Cardiac muscle cell (in vitro differentiated cells and primary cell): ENCODE measurements at regions not wholly inside any gene's neighbourhood (a gene's known extent, or its start where the extent isn't known, plus 50 kb on each side); places are given as distances from the start of the nearest gene placed in this dataset.

ENCODE experiments used
- DNase-seq, 2 donors: peaks; one replicate each; pipeline versions ENCODE4 v3.0.0 to v3.0.0-alpha.2; 2010 to 2017; ENCODE audit warnings: low read depth in 1 of 2, low spot score in 1 of 2
- H3K27ac ChIP-seq: fragments of 200-600 bp; sonication (generic); 2 replicates; pipeline ENCODE4 v1.5.1; 2016
- H3K27me3 ChIP-seq: fragments of 200-600 bp; sonication (generic); 2 replicates; pipeline ENCODE4 v1.6.0; 2016; ENCODE audit warnings: control low read depth
- H3K36me3 ChIP-seq: fragments of 200-600 bp; sonication (generic); 2 replicates; pipeline ENCODE4 v1.5.1; 2016; ENCODE audit warnings: control low read depth
- H3K4me1 ChIP-seq: fragments of 200-600 bp; sonication (generic); 2 replicates; pipeline ENCODE4 v1.8.1; 2017; ENCODE audit warnings: low read depth, mild to moderate bottlenecking, mixed run types
- H3K4me3 ChIP-seq: fragments of 200-600 bp; sonication (generic); 2 replicates; pipeline ENCODE4 v1.5.1; 2016; ENCODE audit warnings: mild to moderate bottlenecking
- H3K9me3 ChIP-seq: fragments of 200-600 bp; sonication (generic); 2 replicates; pipeline ENCODE4 v1.5.1; 2017; ENCODE audit warnings: low read depth, mild to moderate bottlenecking, control low read depth
- CTCF ChIP-seq: IDR thresholded peaks from 2 replicates; pipeline ENCODE4 v1.5.1; 2012; ENCODE audit warnings: low read depth, mild to moderate bottlenecking, low read length

- Histone ChIP-seq H3K4me1 (no peaks in the 10 kb centered on the region), H3K4me3 (no peak overlapping the region), H3K27me3 (no peaks in the 10 kb centered on the region), H3K27ac (no peak overlapping the region), H3K36me3 (no peaks in the 10 kb centered on the region), H3K9me3 (no peaks in the 10 kb centered on the region)
- DNase-seq = no peak
- TF ChIP-seq CTCF = no peak
These were observed 260.6 kb downstream of the CCSER2 start for GRCh38 chr10:84588971-84589370.

- no peaks in the 10 kb centered on the region for H3K4me1 ChIP-seq
- H3K27ac ChIP-seq = no peak overlapping the region
- no peak for DNase-seq
- H3K9me3 ChIP-seq = no peaks in the 10 kb centered on the region
- no peaks in the 10 kb centered on the region for H3K27me3 ChIP-seq
- H3K4me3 ChIP-seq = no peak overlapping the region
- no peak for TF ChIP-seq CTCF
- H3K36me3 ChIP-seq = no peaks in the 10 kb centered on the region
These were observed 261.3 kb downstream of the CCSER2 start for GRCh38 chr10:84589526-84590205.

- TF ChIP-seq CTCF = no peak
- no peak overlapping the region for H3K27ac ChIP-seq
- H3K4me1 ChIP-seq = no peaks in the 10 kb centered on the region
- H3K9me3 ChIP-seq = no peaks in the 10 kb centered on the region
- H3K4me3 ChIP-seq = no peak overlapping the region
- no peaks in the 10 kb centered on the region for H3K36me3 ChIP-seq
- no peaks in the 10 kb centered on the region for H3K27me3 ChIP-seq
- DNase-seq = no peak
These were observed 262.2 kb downstream of the CCSER2 start for GRCh38 chr10:84590327-84591193.

- H3K9me3 ChIP-seq = no peaks in the 10 kb centered on the region
- H3K4me1 ChIP-seq = no peaks in the 10 kb centered on the region
- no peaks in the 10 kb centered on the region for H3K36me3 ChIP-seq
- no peak overlapping the region for H3K4me3 ChIP-seq
- TF ChIP-seq CTCF = no peak
- H3K27me3 ChIP-seq = no peaks in the 10 kb centered on the region
- DNase-seq = no peak
- no peak overlapping the region for H3K27ac ChIP-seq
These were observed 265.1 kb downstream of the CCSER2 start for GRCh38 chr10:84593506-84593905.

GRCh38 chr10:84596585-84596984 lies 268.2 kb downstream of the CCSER2 start:
- no peak for DNase-seq
- no peak overlapping the region for H3K27ac ChIP-seq
- H3K9me3 ChIP-seq = no peaks in the 10 kb centered on the region
- H3K4me1 ChIP-seq = no peaks in the 10 kb centered on the region
- no peak for TF ChIP-seq CTCF
- peaks cover 8% of the 10 kb centered on the region for H3K27me3 ChIP-seq
- H3K4me3 ChIP-seq = no peak overlapping the region
- H3K36me3 ChIP-seq = no peaks in the 10 kb centered on the region
